IMR-90 (cell line): ENCODE measurements at regions not wholly inside any gene's neighbourhood (a gene's known extent, or its start where the extent isn't known, plus 50 kb on each side); places are given as distances from the start of the nearest gene placed in this dataset.

Experiments
- BHLHE40 ChIP-seq: fragments of 150-350 bp; IDR thresholded peaks from 2 replicates; pipeline ENCODE4 v1.6.1; 2016; ENCODE audit warnings: mild to moderate bottlenecking, low read depth, low read length
- CEBPB ChIP-seq: IDR thresholded peaks from 2 replicates; pipeline ENCODE4 v1.6.1; 2012; ENCODE audit warnings: low read depth, low read length, improper control_type of control experiment
- CHD1 ChIP-seq: IDR thresholded peaks from 2 replicates; pipeline ENCODE4 v1.6.1; 2012; ENCODE audit warnings: low read depth, low read length, improper control_type of control experiment
- CTCF ChIP-seq: conservative IDR thresholded peaks from 2 replicates; pipeline ENCODE4 v1.5.1; 2012; ENCODE audit warnings: mild to moderate bottlenecking, low read depth, low read length, improper control_type of control experiment
- FOS ChIP-seq: fragments of 150-350 bp; IDR thresholded peaks from 2 replicates; pipeline ENCODE4 v1.6.1; 2016; ENCODE audit warnings: low read depth, low read length
- MAZ ChIP-seq: IDR thresholded peaks from 2 replicates; pipeline ENCODE4 v1.6.1; 2012; ENCODE audit warnings: low read depth, mild to moderate bottlenecking, low read length, improper control_type of control experiment, moderate library complexity, borderline replicate concordance
- MXI1 ChIP-seq: IDR thresholded peaks from 2 replicates; pipeline ENCODE4 v1.6.1; 2012; ENCODE audit warnings: low read depth, mild to moderate bottlenecking, low read length, moderate library complexity, borderline replicate concordance
- POLR2A ChIP-seq: IDR thresholded peaks from 2 replicates; pipeline ENCODE4 v1.6.1; 2012; ENCODE audit warnings: mild to moderate bottlenecking, low read depth, low read length
- RAD21 ChIP-seq: IDR thresholded peaks from 2 replicates; pipeline ENCODE4 v1.6.1; 2012; ENCODE audit warnings: low read length, improper control_type of control experiment
- RCOR1 ChIP-seq: IDR thresholded peaks from 2 replicates; pipeline ENCODE4 v1.6.1; 2012; ENCODE audit warnings: mild to moderate bottlenecking, low read length, improper control_type of control experiment; ENCODE audit not compliant: insufficient replicate concordance
- RFX5 ChIP-seq: IDR thresholded peaks from 2 replicates; pipeline ENCODE4 v1.8.0; 2012; ENCODE audit warnings: low read depth, mild to moderate bottlenecking, low read length, moderate library complexity
- SMC3 ChIP-seq: fragments of 150-350 bp; IDR thresholded peaks from 2 replicates; pipeline ENCODE4 v1.6.1; 2016; ENCODE audit warnings: low read depth, mild to moderate bottlenecking, antibody characterized with exemption, low read length, moderate library complexity

DNA sequence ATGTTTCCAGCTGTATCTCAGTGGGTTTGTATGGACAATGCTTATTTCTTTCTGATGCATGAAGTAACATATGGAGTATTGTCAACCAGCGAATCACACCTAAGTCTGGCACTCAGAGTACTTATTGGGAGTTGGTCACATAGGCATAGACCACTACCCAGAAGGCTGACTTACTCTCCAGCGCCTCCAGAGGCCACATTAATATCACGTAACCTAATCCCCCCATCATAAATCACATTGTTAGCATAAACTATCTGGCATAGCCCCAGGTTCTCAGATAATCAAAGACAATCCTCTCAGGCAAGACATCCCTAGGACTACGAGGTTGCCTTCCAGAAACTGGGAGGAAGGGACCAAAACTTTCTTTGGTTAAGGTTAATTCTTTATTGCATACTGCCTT lies 560.5 kb upstream of the PABPC4L start:
- TF ChIP-seq SMC3, result no peak
- TF ChIP-seq CTCF, result no peak
- no peak for TF ChIP-seq POLR2A
- TF ChIP-seq RAD21, result no peak
- TF ChIP-seq BHLHE40, result no peak
- no peak for TF ChIP-seq FOS
- TF ChIP-seq MAZ, result no peak
- TF ChIP-seq RCOR1, result no peak
- no peak for TF ChIP-seq CHD1
- TF ChIP-seq RFX5, result no peak
- no peak for TF ChIP-seq MXI1
- TF ChIP-seq CEBPB, result no peak
